WERI-Rb-1 (cell line): ENCODE measurements at regions not wholly inside any gene's neighbourhood (a gene's known extent, or its start where the extent isn't known, plus 50 kb on each side); places are given as distances from the start of the nearest gene placed in this dataset.

ENCODE experiments used
- DNase-seq: peaks from one replicate; pipeline ENCODE4 v3.0.0-alpha.2; 2020
- H3K27ac ChIP-seq: fragments of 250-450 bp; sonication (Bioruptor Pico); 2 replicates; pipeline ENCODE4 v1.5.1; 2020; ENCODE audit warnings: mild to moderate bottlenecking, moderate library complexity
- H3K27me3 ChIP-seq: fragments of 250-450 bp; sonication (Bioruptor Pico); 2 replicates; pipeline ENCODE4 v1.5.1; 2021; ENCODE audit warnings: mild to moderate bottlenecking, low read depth, moderate library complexity; ENCODE audit not compliant: insufficient read depth, severe bottlenecking
- H3K36me3 ChIP-seq: fragments of 250-450 bp; sonication (Bioruptor Pico); 2 replicates; pipeline ENCODE4 v1.5.1; 2020; ENCODE audit warnings: mild to moderate bottlenecking, moderate library complexity
- H3K4me3 ChIP-seq: 2 replicates; pipeline ENCODE4 v1.5.1; 2011; ENCODE audit warnings: low read depth, mild to moderate bottlenecking, control low read depth, low read length
- H3K9me3 ChIP-seq: fragments of 250-450 bp; sonication (Bioruptor Pico); 2 replicates; pipeline ENCODE4 v1.5.1; 2021; ENCODE audit warnings: mild to moderate bottlenecking, moderate library complexity; ENCODE audit not compliant: severe bottlenecking
- CTCF ChIP-seq: IDR thresholded peaks from 2 replicates; pipeline ENCODE4 v1.5.1; 2011; ENCODE audit warnings: low read depth, mild to moderate bottlenecking, control low read depth, inconsistent platforms, low read length

- Histone ChIP-seq H3K4me3 (no peak overlapping the region), H3K36me3 (no peaks in the 10 kb centered on the region), H3K27me3 (no peaks in the 10 kb centered on the region), H3K27ac (no peak overlapping the region), H3K9me3 (no peaks in the 10 kb centered on the region)
- no peak for DNase-seq
- no peak for TF ChIP-seq CTCF
These were observed 583.1 kb upstream of the RGS18 start for GRCh38 chr1:191575180-191575579.

GRCh38 chr1:191575746-191576145, 582.5 kb upstream of the RGS18 start:
- Histone ChIP-seq H3K9me3 (no peaks in the 10 kb centered on the region), H3K36me3 (no peaks in the 10 kb centered on the region), H3K27me3 (no peaks in the 10 kb centered on the region), H3K27ac (no peak overlapping the region), H3K4me3 (no peak overlapping the region)
- no peak for DNase-seq
- TF ChIP-seq CTCF, result no peak

- Histone ChIP-seq H3K4me3 (no peak overlapping the region), H3K9me3 (no peaks in the 10 kb centered on the region), H3K27me3 (no peaks in the 10 kb centered on the region), H3K27ac (no peak overlapping the region), H3K36me3 (no peaks in the 10 kb centered on the region)
- DNase-seq, result no peak
- no peak for TF ChIP-seq CTCF
These were observed 581.0 kb upstream of the RGS18 start for GRCh38 chr1:191577213-191577612.

- no peaks in the 10 kb centered on the region for H3K27me3 ChIP-seq
- no peaks in the 10 kb centered on the region for H3K9me3 ChIP-seq
- no peaks in the 10 kb centered on the region for H3K36me3 ChIP-seq
- DNase-seq, result no peak
- no peak overlapping the region for H3K27ac ChIP-seq
- no peak for TF ChIP-seq CTCF
- no peak overlapping the region for H3K4me3 ChIP-seq
These were observed 580.0 kb upstream of the RGS18 start for GRCh38 chr1:191578281-191578680.

- H3K36me3 ChIP-seq, result no peaks in the 10 kb centered on the region
- no peak for TF ChIP-seq CTCF
- H3K9me3 ChIP-seq, result no peaks in the 10 kb centered on the region
- no peaks in the 10 kb centered on the region for H3K27me3 ChIP-seq
- DNase-seq, result no peak
- H3K27ac ChIP-seq, result no peak overlapping the region
- H3K4me3 ChIP-seq, result no peak overlapping the region
These were observed 579.2 kb upstream of the RGS18 start for GRCh38 chr1:191579019-191579418.

- DNase-seq, result no peak
- no peak overlapping the region for H3K4me3 ChIP-seq
- no peak for TF ChIP-seq CTCF
These were observed 576.1 kb upstream of the RGS18 start for GRCh38 chr1:191582169-191582568.

More at GRCh38 chr1:191582169-191582568, 576.1 kb upstream of the RGS18 start:
- H3K27me3 ChIP-seq, result no peaks in the 10 kb centered on the region
- no peaks in the 10 kb centered on the region for H3K9me3 ChIP-seq
- no peak overlapping the region for H3K27ac ChIP-seq
- H3K36me3 ChIP-seq, result no peaks in the 10 kb centered on the region
